SK-MEL-5 (cell line): ENCODE measurements at regions not wholly inside any gene's neighbourhood (a gene's known extent, or its start where the extent isn't known, plus 50 kb on each side); places are given as distances from the start of the nearest gene placed in this dataset.
"Not testable (repeated sequence)": the region's sequence is repeated elsewhere in the genome, so short reads cannot be mapped to it uniquely, and the experiment has no call there.

ENCODE experiments used
- DNase-seq: peaks from one replicate; pipeline ENCODE4 v3.0.0-alpha.2; 2016; ENCODE audit warnings: low read depth, low spot score
- in situ Hi-C: cut with HindIII; loops from 2 replicates; pipeline ENCODE4 v1.10.0; 2016; ENCODE audit warnings: low sequenced_read_pairs, high pct_unique_total_duplicates, low pct_unique_long_range_greater_than_20kb

- DNase-seq, in situ Hi-C loops: not testable (repeated sequence)
Observed at GRCh38 chr14:38921893-38922292, 181.1 kb downstream of the SEC23A start.

- in situ Hi-C loops: no loop called here
Observed at GRCh38 chr14:38915125-38915524, 187.9 kb downstream of the SEC23A start.

GRCh38 chr14:38910092-38910491, 192.9 kb downstream of the SEC23A start:
- in situ Hi-C loops: no loop called here
- DNase-seq: no peak

More at GRCh38 chr14:38915125-38915524, 187.9 kb downstream of the SEC23A start:
- DNase-seq: no peak

- in situ Hi-C loops: no loop called here
- DNase-seq: no peak
Observed at GRCh38 chr14:38904959-38905358, 198.1 kb downstream of the SEC23A start.

- in situ Hi-C loops: no loop called here
- DNase-seq: no peak
Observed at GRCh38 chr14:38901791-38902190, 201.2 kb downstream of the SEC23A start.

- in situ Hi-C loops: no loop called here
Observed at GRCh38 chr14:38900887-38901286, 202.1 kb downstream of the SEC23A start.

GRCh38 chr14:38887696-38888095, 215.3 kb downstream of the SEC23A start:
- DNase-seq: no peak
- in situ Hi-C loops: no loop called here

More at GRCh38 chr14:38900887-38901286, 202.1 kb downstream of the SEC23A start:
- no peak for DNase-seq

GRCh38 chr14:38884109-38884508, 218.9 kb downstream of the SEC23A start:
- no peak for DNase-seq
- in situ Hi-C loops: no loop called here

GRCh38 chr14:38883127-38883526, 219.9 kb downstream of the SEC23A start:
- in situ Hi-C loops: no loop called here
- no peak for DNase-seq

- no peak for DNase-seq
- in situ Hi-C loops: no loop called here
Observed at GRCh38 chr14:38882533-38882932, 220.5 kb downstream of the SEC23A start.

- DNase-seq: no peak
- in situ Hi-C loops: no loop called here
Observed at GRCh38 chr14:38880643-38881524, 222.2 kb downstream of the SEC23A start.

GRCh38 chr14:38877744-38878388, 225.2 kb downstream of the SEC23A start:
- no peak for DNase-seq
- in situ Hi-C loops: no loop called here

GRCh38 chr14:38874721-38875120, 228.3 kb downstream of the SEC23A start:
- DNase-seq: no peak
- in situ Hi-C loops: no loop called here

- no peak for DNase-seq
- in situ Hi-C loops: no loop called here
Observed at GRCh38 chr14:38873941-38874612, 229.0 kb downstream of the SEC23A start.

GRCh38 chr14:38870296-38870836, 232.7 kb downstream of the SEC23A start:
- no peak for DNase-seq
- in situ Hi-C loops: no loop called here

- DNase-seq: no peak
- in situ Hi-C loops: no loop called here
Observed at GRCh38 chr14:38868399-38869290, 234.4 kb downstream of the SEC23A start.

- peak; percentile 81 for DNase-seq
- in situ Hi-C loops: no loop called here
Observed at GRCh38 chr14:38867561-38868150, 235.4 kb downstream of the SEC23A start.
